RWPE1 (cell line): ENCODE measurements at regions not wholly inside any gene's neighbourhood (a gene's known extent, or its start where the extent isn't known, plus 50 kb on each side); places are given as distances from the start of the nearest gene placed in this dataset.

Experiments used
- CTCF ChIA-PET: fragments of 350-600 bp; sonication (Branson Sonifier 250); formaldehyde crosslinking; extraction: SDS; loops from one replicate; lab custom pipeline; 2021; lab: Yijun Ruan, JAX
- POLR2A ChIA-PET: fragments of 400-600 bp; formaldehyde crosslinking; extraction: SDS; loops from one replicate; lab custom pipeline; 2020; ENCODE audit warnings: antibody characterized with exemption; ENCODE audit not compliant: low non-redundant PET; lab: Yijun Ruan, JAX
- DNase-seq: peaks from one replicate; pipeline ENCODE4 v3.0.0; 2012; ENCODE audit warnings: low spot score
- H3K27ac ChIP-seq: fragments of 450-650 bp; 2 replicates; pipeline ENCODE4 v1.5.1; 2017
- TF ChIP-seq, protein P1 (sequence below): fragments of 450-650 bp; conservative IDR thresholded peaks from 2 replicates; pipeline ENCODE4 v1.5.1; 2017; ENCODE audit warnings: low read depth, mild to moderate bottlenecking

DNA sequence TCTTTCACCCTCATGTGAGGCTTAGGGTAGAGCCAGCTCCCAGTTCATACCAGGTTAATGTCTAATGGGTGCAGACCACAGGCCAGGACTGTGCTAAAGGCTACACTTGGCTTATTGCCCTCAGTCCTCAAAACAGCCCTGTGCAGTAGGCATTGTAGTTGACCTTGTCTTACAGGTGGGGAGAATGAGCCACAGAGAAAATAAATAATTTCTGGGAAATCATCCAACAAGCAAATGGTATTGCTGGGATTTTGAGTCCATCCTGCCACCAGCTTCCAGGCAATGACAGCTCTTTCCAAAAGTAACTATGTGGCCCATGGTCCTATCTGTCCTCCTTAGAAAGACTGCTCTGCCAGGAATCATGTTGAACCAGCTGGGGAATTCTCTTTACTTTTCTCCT is 450.0 kb downstream of the GADD45G start:
- POLR2A ChIA-PET: no interaction called here
- TF ChIP-seq, protein P1, sequence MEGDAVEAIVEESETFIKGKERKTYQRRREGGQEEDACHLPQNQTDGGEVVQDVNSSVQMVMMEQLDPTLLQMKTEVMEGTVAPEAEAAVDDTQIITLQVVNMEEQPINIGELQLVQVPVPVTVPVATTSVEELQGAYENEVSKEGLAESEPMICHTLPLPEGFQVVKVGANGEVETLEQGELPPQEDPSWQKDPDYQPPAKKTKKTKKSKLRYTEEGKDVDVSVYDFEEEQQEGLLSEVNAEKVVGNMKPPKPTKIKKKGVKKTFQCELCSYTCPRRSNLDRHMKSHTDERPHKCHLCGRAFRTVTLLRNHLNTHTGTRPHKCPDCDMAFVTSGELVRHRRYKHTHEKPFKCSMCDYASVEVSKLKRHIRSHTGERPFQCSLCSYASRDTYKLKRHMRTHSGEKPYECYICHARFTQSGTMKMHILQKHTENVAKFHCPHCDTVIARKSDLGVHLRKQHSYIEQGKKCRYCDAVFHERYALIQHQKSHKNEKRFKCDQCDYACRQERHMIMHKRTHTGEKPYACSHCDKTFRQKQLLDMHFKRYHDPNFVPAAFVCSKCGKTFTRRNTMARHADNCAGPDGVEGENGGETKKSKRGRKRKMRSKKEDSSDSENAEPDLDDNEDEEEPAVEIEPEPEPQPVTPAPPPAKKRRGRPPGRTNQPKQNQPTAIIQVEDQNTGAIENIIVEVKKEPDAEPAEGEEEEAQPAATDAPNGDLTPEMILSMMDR: no peak
- H3K27ac ChIP-seq: no peak overlapping the region
- CTCF ChIA-PET: interaction anchor here (0.6 kb wide), 1 partner anchor 9 kb away, joined by 3 read pairs; no protein-coding TSS in a partner anchor
- DNase-seq: no peak

DNA sequence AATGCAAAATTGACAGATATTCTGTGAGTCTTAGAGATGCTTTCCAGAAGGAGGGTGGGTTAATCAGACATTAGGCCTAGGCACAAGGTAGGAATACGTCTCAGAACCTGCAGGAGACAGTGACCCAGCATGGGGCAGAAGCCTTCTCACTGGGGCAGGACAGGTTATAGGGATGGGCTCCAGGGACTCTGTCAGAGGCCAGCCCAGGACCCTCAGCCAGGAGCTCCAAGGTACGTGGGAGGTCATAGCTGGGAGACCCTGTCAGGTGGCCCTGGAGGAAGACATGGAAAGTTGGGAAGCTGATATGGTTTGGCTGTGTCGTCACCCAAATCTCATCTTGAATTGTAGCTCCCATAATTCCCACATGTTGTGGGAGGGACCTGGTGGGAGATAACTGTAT is 450.4 kb downstream of the GADD45G start:
- CTCF ChIA-PET: interaction anchor here (0.6 kb wide), 1 partner anchor 9 kb away, joined by 3 read pairs; no protein-coding TSS in a partner anchor
- TF ChIP-seq, protein P1: no peak
- DNase-seq: no peak
- POLR2A ChIA-PET: no interaction called here
- no peak overlapping the region for H3K27ac ChIP-seq

DNA sequence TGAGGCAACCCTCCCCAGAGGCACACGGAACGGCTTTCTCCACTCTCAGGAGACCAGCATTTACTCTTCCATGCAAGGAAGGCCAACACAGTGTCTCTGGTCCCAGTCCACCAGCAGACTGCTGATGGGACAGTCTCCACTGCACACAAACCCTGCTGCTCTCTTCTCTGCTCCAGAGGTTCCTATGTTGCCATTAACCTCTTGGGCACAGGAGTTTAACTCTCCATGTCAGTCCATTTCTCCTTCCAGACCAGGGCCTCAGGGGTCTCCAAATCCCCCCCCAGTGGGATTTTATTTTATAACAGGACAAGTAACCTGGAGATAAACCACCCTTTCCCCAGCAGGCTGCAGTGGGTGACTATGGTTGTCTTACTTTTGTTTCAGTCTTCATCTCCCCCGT is 452.5 kb downstream of the GADD45G start:
- DNase-seq: no peak
- TF ChIP-seq, protein P1: no peak
- POLR2A ChIA-PET: no interaction called here
- CTCF ChIA-PET: no interaction called here
- H3K27ac ChIP-seq: no peak overlapping the region

DNA sequence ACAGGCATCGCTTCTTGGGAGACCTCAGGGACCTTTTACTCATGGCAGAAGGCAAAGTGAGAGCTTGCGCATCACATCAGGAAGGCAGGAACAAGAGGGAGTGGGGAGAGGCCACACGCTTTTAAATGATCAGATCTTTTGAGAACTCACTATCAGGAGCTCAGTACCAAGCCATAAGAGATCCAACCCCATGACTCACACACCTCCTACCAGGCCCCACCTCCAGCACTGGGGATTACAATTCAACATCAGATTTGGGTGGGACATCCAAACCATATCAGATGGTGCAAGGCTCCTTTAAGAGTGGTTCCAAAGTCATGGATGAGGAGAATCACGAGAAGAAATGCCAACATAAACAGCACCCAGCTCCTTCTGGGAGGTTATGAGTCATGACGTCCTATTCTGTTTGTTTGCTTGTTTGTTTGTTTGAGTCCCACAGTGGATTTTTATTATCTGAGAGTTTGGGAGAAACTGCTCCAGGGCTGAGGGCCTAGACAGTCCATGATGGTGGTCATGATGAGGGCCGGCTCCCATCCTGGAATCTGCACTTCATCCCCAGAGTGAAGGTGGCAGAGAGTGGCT is 453.5 kb downstream of the GADD45G start:
- no peak overlapping the region for H3K27ac ChIP-seq
- ChIA-PET CTCF (interaction anchor here (0.7 kb wide), 1 partner anchor 33 kb away, joined by 3 read pairs; no protein-coding TSS in a partner anchor), POLR2A (no interaction called here)
- no peak for DNase-seq
- TF ChIP-seq, protein P1: no peak

DNA sequence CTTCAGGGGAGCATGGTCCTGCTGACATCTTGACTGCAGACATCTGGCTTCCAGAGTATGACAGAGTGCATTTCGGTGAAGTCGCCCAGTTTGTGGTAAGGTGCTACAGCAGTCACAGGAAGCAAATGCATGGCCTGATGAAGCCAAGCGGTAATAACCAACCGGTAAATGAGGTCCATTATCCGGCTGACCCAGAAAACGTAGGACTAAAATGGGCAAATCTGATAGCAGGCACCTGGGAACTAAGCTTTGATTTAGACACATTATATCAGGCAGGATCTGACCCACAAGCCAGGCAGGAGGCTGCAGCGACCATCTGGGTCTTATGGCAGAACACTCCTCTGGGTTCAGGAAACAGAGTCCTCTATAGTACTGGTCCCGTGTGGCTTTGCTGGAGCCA is 454.6 kb downstream of the GADD45G start:
- DNase-seq: no peak
- POLR2A ChIA-PET: no interaction called here
- TF ChIP-seq, protein P1: no peak
- CTCF ChIA-PET: interaction anchor here (0.6 kb wide), 1 partner anchor 482 kb away, joined by 3 read pairs; no protein-coding TSS in a partner anchor
- H3K27ac ChIP-seq: no peak overlapping the region

DNA sequence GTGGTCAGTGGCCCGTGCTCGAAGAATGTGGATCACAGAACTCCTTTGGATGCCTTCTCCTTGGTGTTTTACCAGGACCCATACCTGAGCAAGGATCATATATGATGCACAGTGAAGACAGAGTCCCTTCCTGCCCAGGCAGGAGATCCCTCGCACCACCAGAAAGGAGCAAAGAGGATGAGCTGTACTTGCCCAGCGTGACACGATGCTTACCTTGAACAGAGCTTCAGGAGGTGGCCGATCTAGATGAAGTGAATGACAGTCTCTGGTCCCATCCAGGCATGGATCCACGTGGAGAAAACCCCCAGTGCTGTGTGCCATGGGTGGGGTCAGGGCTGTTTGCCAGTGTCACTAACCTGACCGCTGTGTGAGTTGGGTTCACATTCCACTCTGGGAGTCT is 455.4 kb downstream of the GADD45G start:
- POLR2A ChIA-PET: no interaction called here
- no peak overlapping the region for H3K27ac ChIP-seq
- DNase-seq: no peak
- TF ChIP-seq, protein P1: no peak
- CTCF ChIA-PET: interaction anchor here (0.5 to 0.7 kb wide), 2 partner anchors 250 to 575 kb away, joined by 3 read pairs; no protein-coding TSS in a partner anchor
